Adipocyte (in vitro differentiated cells): ENCODE measurements at regions not wholly inside any gene's neighbourhood (a gene's known extent, or its start where the extent isn't known, plus 50 kb on each side); places are given as distances from the start of the nearest gene placed in this dataset.
"Not testable (repeated sequence)": the region's sequence is repeated elsewhere in the genome, so short reads cannot be mapped to it uniquely, and the experiment has no call there.

Experiments used
- DNase-seq: peaks from one replicate; pipeline ENCODE4 v3.0.0-alpha.2; 2015; ENCODE audit warnings: low read depth
- H3K27me3 ChIP-seq: replicated peaks from 2 replicates; pipeline ENCODE4 v1.7.0; 2013; ENCODE audit warnings: mild to moderate bottlenecking, low read length, moderate library complexity; ENCODE audit not compliant: control insufficient read depth, insufficient read depth
- H3K36me3 ChIP-seq: 2 replicates; pipeline ENCODE4 v1.7.0; 2013; ENCODE audit warnings: low read length, mild to moderate bottlenecking, moderate library complexity; ENCODE audit not compliant: control insufficient read depth, insufficient read depth, severe bottlenecking
- H3K4me1 ChIP-seq: 2 replicates; pipeline ENCODE4 v1.7.0; 2013; ENCODE audit warnings: mild to moderate bottlenecking, low read length, moderate library complexity; ENCODE audit not compliant: control insufficient read depth, insufficient read depth
- H3K4me3 ChIP-seq: 2 replicates; pipeline ENCODE4 v1.7.0; 2013; ENCODE audit warnings: mild to moderate bottlenecking, low read length, moderate library complexity
- H3K9ac ChIP-seq: 2 replicates; pipeline ENCODE4 v1.7.0; 2013; ENCODE audit warnings: mild to moderate bottlenecking, low read length, moderate library complexity
- H3K9me3 ChIP-seq: 2 replicates; pipeline ENCODE4 v1.7.0; 2013; ENCODE audit warnings: mild to moderate bottlenecking, low read length, moderate library complexity; ENCODE audit not compliant: control insufficient read depth

DNA sequence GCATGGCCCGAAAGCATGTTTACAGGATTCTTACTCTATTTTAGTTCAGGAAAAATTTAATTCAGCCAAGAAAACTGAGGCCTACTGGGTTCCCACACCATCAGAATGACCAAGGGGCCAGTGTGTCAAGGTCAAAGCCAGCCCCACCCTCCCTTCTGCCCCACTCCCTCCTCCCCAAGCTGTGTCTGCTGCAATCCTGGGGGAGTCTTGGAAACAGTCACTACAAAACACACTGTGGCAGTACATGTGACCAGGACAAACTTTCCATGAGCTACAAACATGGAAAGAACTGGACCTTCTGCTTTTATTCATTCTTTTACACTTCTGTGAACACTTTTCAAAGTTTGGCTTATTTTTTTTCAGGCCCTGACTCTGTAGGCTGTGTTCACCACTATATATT, 1228.8 kb upstream of the TMEM132C start:
- H3K9me3 ChIP-seq: no peaks in the 10 kb centered on the region
- no peaks in the 10 kb centered on the region for H3K4me1 ChIP-seq
- no peak overlapping the region for H3K9ac ChIP-seq
- H3K27me3 ChIP-seq: peaks cover 7% of the 10 kb centered on the region
- H3K4me3 ChIP-seq: no peak overlapping the region
- no peak for DNase-seq
- no peaks in the 10 kb centered on the region for H3K36me3 ChIP-seq

DNA sequence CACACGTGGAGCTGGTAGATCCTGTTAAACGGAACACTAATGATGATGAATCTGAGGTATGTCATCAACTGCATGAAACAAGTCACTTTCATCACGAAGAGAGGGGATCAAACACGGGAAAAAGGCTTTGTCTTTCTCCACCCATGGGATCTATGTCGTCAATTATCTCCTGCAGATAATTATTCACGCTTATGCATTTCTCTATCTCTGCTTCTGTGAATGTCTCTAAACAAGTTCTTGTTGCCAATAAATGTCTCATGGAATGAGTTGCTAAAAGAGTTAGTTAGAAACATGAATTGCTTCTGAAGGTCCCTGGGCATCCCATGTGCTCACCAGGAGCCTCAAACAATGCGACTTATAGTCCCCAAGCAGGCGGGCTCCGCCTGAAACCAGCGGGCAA, 1228.2 kb upstream of the TMEM132C start:
- H3K4me1 ChIP-seq: no peaks in the 10 kb centered on the region
- H3K36me3 ChIP-seq: no peaks in the 10 kb centered on the region
- no peak overlapping the region for H3K9ac ChIP-seq
- H3K27me3 ChIP-seq: peaks cover 11% of the 10 kb centered on the region
- no peak for DNase-seq
- H3K4me3 ChIP-seq: no peak overlapping the region
- no peaks in the 10 kb centered on the region for H3K9me3 ChIP-seq

DNA sequence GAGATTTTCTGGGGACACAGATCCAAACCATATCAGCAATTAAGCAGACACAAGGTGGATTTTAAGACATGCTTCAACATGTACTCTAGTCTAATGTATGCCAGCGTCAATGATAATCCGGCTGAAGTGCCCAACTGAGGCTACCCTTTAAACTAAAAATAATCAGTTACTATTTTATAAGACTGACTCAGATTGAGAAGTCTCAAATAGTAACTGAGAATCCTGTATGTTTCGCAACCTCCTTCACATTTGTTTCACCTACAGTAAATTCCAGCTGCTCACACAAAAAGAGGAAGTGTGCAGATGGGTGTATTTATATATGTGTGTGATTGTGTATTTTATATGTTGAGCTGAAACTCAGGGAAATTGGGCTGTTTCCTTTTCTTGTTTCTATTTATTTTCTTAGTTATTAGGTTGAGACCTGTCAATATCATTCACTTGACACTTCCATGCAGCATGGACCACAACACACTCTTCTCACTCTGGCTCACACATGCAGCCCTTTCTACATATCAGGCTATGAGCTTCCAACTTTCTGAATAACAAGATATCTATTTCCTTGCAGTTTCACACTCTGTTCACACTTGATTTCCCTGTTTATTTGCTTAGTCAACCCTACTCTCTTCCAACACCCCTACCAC, 1224.9 kb upstream of the TMEM132C start:
- Histone ChIP-seq H3K9me3 (no peaks in the 10 kb centered on the region), H3K27me3 (peaks cover 5% of the 10 kb centered on the region), H3K4me3 (no peak overlapping the region), H3K36me3 (no peaks in the 10 kb centered on the region), H3K9ac (no peak overlapping the region), H3K4me1 (no peaks in the 10 kb centered on the region)
- peak; percentile 8 for DNase-seq

DNA sequence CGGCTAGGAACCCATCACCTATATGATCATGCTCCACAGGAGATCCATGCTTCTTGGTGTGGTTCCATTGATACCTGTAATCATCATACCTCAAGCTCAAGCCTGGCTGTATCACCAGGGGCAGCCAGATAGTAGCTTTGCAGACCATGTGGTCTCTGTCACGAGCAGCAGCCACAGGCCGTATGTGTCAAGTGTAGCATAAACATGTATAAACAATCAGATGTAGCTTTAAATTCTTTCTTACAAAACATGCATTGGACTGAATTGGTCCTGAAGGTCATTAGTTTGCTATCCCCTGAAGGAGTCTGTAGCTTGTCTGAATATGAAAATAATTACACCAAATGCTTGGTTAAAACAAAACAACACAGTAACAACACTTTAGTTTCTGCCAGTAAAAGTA, 1223.2 kb upstream of the TMEM132C start:
- Histone ChIP-seq H3K27me3 (peaks cover 5% of the 10 kb centered on the region), H3K4me3 (no peak overlapping the region), H3K36me3 (no peaks in the 10 kb centered on the region), H3K9me3 (no peaks in the 10 kb centered on the region), H3K9ac (no peak overlapping the region), H3K4me1 (no peaks in the 10 kb centered on the region)
- no peak for DNase-seq

DNA sequence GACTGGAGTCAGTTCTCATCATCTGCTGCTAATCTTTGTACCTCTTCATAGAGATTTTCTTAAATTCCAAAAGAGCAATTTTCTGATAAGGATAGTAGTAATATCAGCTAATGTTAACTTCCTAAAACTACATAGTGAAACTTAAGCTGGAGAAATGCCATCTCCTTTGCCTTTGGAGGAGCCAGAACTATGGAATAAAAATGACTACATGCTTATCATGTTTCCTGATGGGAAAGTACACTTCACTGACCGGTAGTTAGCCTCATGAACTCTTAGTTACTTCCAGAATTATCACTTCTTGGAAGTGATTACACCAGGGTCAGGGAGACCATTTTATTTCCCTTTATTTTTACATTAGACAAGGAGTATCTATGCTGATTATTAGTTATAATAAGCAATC, 1222.1 kb upstream of the TMEM132C start:
- H3K9me3 ChIP-seq: no peaks in the 10 kb centered on the region
- no peak for DNase-seq
- H3K36me3 ChIP-seq: no peaks in the 10 kb centered on the region
- peaks cover 5% of the 10 kb centered on the region for H3K27me3 ChIP-seq
- no peak overlapping the region for H3K9ac ChIP-seq
- H3K4me1 ChIP-seq: no peaks in the 10 kb centered on the region
- H3K4me3 ChIP-seq: no peak overlapping the region

DNA sequence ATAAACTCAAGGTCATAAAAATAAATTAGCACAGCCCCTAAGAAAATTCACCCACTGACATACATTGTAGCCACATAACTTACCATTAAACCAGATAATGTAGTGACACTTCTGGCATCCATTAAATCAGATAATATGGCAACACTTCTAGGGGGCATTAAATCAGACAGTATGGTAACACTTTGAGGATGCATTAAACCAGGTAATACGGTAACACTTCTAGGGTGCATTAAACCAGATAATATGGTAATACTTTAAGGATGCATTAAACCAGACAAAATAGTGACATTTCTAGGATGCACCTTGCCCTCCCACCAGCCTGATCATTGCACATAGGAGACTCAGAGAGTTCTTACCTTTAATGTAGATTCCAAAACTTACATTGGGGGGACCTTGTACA, 1220.5 kb upstream of the TMEM132C start:
- no peaks in the 10 kb centered on the region for H3K36me3 ChIP-seq
- H3K9me3 ChIP-seq: peaks cover 2% of the 10 kb centered on the region
- peaks cover 5% of the 10 kb centered on the region for H3K27me3 ChIP-seq
- no peak overlapping the region for H3K9ac ChIP-seq
- no peak for DNase-seq
- H3K4me3 ChIP-seq: no peak overlapping the region
- H3K4me1 ChIP-seq: no peaks in the 10 kb centered on the region

DNA sequence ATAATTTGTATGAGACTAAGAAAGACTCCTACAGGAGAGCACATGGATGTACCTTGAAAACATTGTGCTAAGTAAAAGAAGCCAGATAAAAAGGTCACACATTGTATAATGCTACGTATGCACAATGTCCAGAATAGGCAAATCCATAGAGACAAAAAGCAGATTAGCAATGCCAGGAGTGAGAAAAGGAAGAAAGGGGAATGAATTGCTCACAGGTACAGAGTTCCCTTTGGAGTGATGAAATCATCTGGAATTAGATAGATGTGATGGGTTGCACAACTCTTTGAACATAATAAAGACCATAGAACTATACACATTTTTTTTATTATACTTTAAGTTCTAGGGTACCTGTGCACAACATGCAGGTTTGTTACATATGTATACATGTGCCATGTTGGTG, 1218.9 kb upstream of the TMEM132C start:
- peaks cover 5% of the 10 kb centered on the region for H3K27me3 ChIP-seq
- H3K9ac ChIP-seq: no peak overlapping the region
- no peak overlapping the region for H3K4me3 ChIP-seq
- H3K36me3 ChIP-seq: no peaks in the 10 kb centered on the region
- H3K9me3 ChIP-seq: peaks cover 2% of the 10 kb centered on the region
- DNase-seq: no peak
- H3K4me1 ChIP-seq: no peaks in the 10 kb centered on the region

DNA sequence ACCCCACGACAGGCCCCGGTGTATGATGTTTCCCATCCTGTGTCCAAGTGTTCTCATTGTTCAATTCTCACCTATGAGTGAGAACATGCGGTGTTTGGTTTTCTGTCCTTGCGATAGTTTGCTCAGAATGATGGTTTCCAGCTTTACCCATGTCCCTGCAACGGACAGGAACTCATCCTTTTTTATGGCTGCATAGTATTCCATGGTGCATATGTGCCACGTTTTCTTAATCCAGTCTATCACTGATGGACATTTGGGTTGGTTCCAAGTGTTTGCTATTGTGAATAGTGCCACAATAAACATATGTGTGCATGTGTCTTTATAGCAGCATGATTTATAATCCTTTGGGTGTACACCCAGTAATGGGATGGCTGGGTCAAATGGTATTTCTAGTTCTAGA, 1218.4 kb upstream of the TMEM132C start:
- H3K9me3 ChIP-seq, H3K36me3 ChIP-seq, H3K27me3 ChIP-seq, H3K4me3 ChIP-seq, H3K9ac ChIP-seq, H3K4me1 ChIP-seq, DNase-seq: not testable (repeated sequence)

DNA sequence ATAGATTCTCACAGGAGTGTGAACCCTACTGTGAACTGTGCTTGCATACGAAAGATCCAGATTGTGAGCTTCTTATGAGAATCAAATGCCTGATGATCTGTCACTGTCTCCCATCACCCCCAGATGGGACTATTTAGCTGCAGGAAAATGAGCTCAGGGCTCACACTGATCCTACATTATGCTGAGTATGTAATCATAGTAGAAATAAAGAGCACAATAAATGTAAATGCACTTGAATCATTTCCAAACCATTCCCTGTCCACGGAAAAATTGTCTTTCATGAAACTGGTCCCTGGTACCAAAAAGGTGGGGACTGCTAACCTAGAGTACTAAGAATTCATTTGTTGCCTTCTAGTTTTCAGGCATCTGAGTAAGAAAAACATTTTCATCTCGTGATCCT, 1215.8 kb upstream of the TMEM132C start:
- Histone ChIP-seq H3K36me3 (no peaks in the 10 kb centered on the region), H3K4me1 (no peaks in the 10 kb centered on the region), H3K27me3 (no peaks in the 10 kb centered on the region), H3K9ac (no peak overlapping the region), H3K4me3 (no peak overlapping the region), H3K9me3 (peaks cover 2% of the 10 kb centered on the region)
- DNase-seq: no peak

DNA sequence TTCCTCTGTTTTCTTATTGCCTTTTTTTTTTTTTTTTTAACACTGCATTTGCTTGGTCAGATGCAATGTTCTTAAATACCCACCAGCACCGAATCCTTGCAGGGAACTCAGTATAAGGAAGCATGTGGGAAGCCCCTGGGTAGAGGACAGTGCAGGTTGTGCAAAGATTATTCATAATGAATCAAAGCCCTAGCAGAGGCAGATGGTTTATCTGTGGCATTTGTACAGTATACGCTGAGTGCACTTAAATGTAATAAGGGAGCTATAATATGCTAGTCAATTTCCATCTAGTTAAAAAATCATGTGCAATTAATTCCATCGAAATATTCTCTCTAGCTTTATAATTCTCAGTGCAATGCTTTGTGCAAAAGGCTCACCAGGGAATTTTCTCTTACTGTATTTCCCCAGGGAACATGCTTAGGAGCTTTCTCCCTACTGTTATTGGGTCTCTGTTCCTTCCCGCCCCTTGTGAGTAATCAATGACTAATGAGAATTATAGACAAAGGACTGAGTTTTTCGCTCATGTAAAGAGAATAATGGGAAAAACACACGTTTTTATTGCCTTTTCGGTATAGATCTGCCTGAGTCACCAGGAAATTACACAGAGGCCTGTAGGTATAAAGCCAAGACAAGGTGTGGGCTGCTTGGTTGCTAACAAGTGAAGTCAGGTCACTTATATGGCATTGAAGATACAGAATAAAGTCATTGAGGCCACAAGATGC, 1214.3 kb upstream of the TMEM132C start:
- H3K27me3 ChIP-seq: no peaks in the 10 kb centered on the region
- no peaks in the 10 kb centered on the region for H3K36me3 ChIP-seq
- H3K9me3 ChIP-seq: peaks cover 2% of the 10 kb centered on the region
- H3K9ac ChIP-seq: no peak overlapping the region
- no peak for DNase-seq
- H3K4me1 ChIP-seq: no peaks in the 10 kb centered on the region
- H3K4me3 ChIP-seq: no peak overlapping the region

DNA sequence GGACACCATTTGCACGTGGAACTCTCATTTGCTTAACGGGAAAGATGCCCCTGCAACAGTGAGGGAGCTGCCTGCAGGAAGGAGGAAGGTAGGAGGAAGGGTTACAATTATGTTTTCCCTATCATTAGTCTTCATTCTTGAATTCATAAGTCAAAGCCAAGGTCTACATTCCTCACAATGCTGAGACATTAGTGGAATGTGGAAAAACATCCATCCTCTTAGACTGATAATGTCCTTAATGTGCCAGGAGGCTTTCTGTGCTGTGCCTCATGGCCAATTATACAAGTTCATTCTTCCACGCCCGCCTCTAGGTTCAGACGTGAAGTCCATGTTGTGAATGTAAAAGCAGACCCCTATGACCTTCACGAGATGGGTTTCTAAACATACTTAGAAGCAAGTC, 1212.4 kb upstream of the TMEM132C start:
- no peaks in the 10 kb centered on the region for H3K36me3 ChIP-seq
- no peaks in the 10 kb centered on the region for H3K4me1 ChIP-seq
- no peaks in the 10 kb centered on the region for H3K27me3 ChIP-seq
- H3K4me3 ChIP-seq: no peak overlapping the region
- peak; percentile 51 for DNase-seq
- peaks cover 2% of the 10 kb centered on the region for H3K9me3 ChIP-seq
- no peak overlapping the region for H3K9ac ChIP-seq
